HepG2 (cell line): ENCODE measurements at regions not wholly inside any gene's neighbourhood (a gene's known extent, or its start where the extent isn't known, plus 50 kb on each side); places are given as distances from the start of the nearest gene placed in this dataset.

Experiments
- ATAC-seq: fragments of 200-7000 bp; cut with Tn5 transposase; 3 replicates; pipeline ENCODE4 v1.9.1; 2020; ENCODE audit warnings: mild to moderate bottlenecking, moderate library complexity
- BruUV-seq: library from RNA; stranded (reverse); fragments of 400-500 nt; replicated peaks from 2 replicates; lab custom pipeline; 2021; lab: Mats Ljungman, UMichigan
- CTCF ChIA-PET: fragments of 300-600 bp; formaldehyde crosslinking; extraction: SDS; loops from one replicate; lab custom pipeline; 2021; ENCODE audit warnings: low total read pairs, inconsistent platforms, low intra/inter-chr PET ratio; lab: Yijun Ruan, JAX
- POLR2A ChIA-PET: fragments of 350-600 bp; sonication (Branson Sonifier 250); formaldehyde crosslinking; loops from one replicate; lab custom pipeline; 2020; ENCODE audit warnings: antibody characterized with exemption, inconsistent platforms; lab: Yijun Ruan, JAX
- DNase-seq: peaks from one replicate; pipeline ENCODE4 v3.0.0-alpha.2; 2015; ENCODE audit warnings: low spot score
- FAIRE-seq: peaks from 3 replicates; lab custom pipeline; 2011; peaks lifted over from hg19 to GRCh38; lab: Jason Lieb, UNC
- H2AFZ ChIP-seq: one replicate; pipeline ENCODE4 v1.6.1; 2011; ENCODE audit warnings: low read length, inconsistent platforms
- H3K27ac ChIP-seq: fragments of 300-600 bp; 3 replicates; pipeline ENCODE4 v1.8.0; 2011; ENCODE audit warnings: mixed run types, mild to moderate bottlenecking, mixed read lengths, low read length, inconsistent platforms; ENCODE audit not compliant: insufficient read depth; ENCODE audit errors: extremely low read length
- H3K27me3 ChIP-seq, 2 experiments: fragments of 200-600 bp in 1 of 2; 2 replicates in 1 of 2; 3 replicates in 1 of 2; pipeline versions ENCODE4 v1.6.0 to v1.8.0; 2011; ENCODE audit warnings: low read length in 2 of 2, mild to moderate bottlenecking in 2 of 2, moderate library complexity in 2 of 2, inconsistent platforms in 1 of 2; ENCODE audit not compliant: insufficient read depth in 2 of 2, control insufficient read depth in 1 of 2
- H3K36me3 ChIP-seq, 2 experiments: fragments of 200-600 bp in 1 of 2; replicated peaks in 1 of 2; 2 replicates in 1 of 2; 3 replicates in 1 of 2; pipeline versions ENCODE4 v1.5.1 to v1.8.0; 2011; ENCODE audit warnings: low read length in 2 of 2, inconsistent platforms in 1 of 2; ENCODE audit not compliant: insufficient read depth in 2 of 2, control insufficient read depth in 1 of 2
- H3K4me1 ChIP-seq: 2 replicates; pipeline ENCODE4 v1.5.1; 2012; ENCODE audit warnings: low read length, inconsistent platforms; ENCODE audit not compliant: insufficient read depth
- H3K4me2 ChIP-seq: 2 replicates; pipeline ENCODE4 v1.6.0; 2011; ENCODE audit warnings: low read depth, low read length, inconsistent platforms
- H3K4me3 ChIP-seq, 3 experiments: fragments of 200-600 bp in 1 of 3; sonication (generic), shearing (Covaris generic) in 1 of 3; replicated peaks in 1 of 3; 2 replicates each; pipeline ENCODE4 v1.5.1; 2011 to 2016; ENCODE audit warnings: low read length in 3 of 3, inconsistent platforms in 2 of 3, low read depth in 2 of 3, mild to moderate bottlenecking in 2 of 3, control low read depth in 1 of 3, mixed read lengths in 1 of 3; ENCODE audit not compliant: insufficient read depth in 1 of 3
- H3K79me2 ChIP-seq: one replicate; pipeline ENCODE4 v1.6.1; 2011; ENCODE audit warnings: low read length, inconsistent platforms; ENCODE audit not compliant: insufficient read depth
- H3K9ac ChIP-seq: 2 replicates; pipeline ENCODE4 v1.6.0; 2011; ENCODE audit warnings: mild to moderate bottlenecking, low read depth, low read length, inconsistent platforms; ENCODE audit not compliant: insufficient read depth
- H3K9me3 ChIP-seq: 2 replicates; pipeline ENCODE4 v1.5.1; 2012; ENCODE audit warnings: mild to moderate bottlenecking, low read length
- H4K20me1 ChIP-seq: 2 replicates; pipeline ENCODE4 v1.6.0; 2011; ENCODE audit warnings: inconsistent platforms, mild to moderate bottlenecking, low read length, moderate library complexity; ENCODE audit not compliant: insufficient read depth
- HMGXB4 ChIP-seq, 2 experiments: sonication (generic) in 1 of 2; formaldehyde crosslinking in 1 of 2; IDR thresholded peaks; 2 replicates each; pipeline versions ENCODE4 v1.4.0 to v1.6.1; 2018 to 2020; ENCODE audit warnings: missing genetic modification reagents in 2 of 2, borderline replicate concordance in 1 of 2, low read depth in 1 of 2, mild to moderate bottlenecking in 1 of 2, missing biosample characterization in 1 of 2
- MAFK ChIP-seq, 2 experiments: IDR thresholded peaks in 1 of 2; conservative IDR thresholded peaks in 1 of 2; 2 replicates each; pipeline ENCODE4 v1.6.1; 2011; ENCODE audit warnings: improper control_type of control experiment in 2 of 2, low read length in 2 of 2
- PITX1 ChIP-seq: sonication (generic); formaldehyde crosslinking; IDR thresholded peaks from 2 replicates; pipeline ENCODE4 v1.5.1; 2020; ENCODE audit warnings: mild to moderate bottlenecking, missing genetic modification reagents
- PRDM10 ChIP-seq: sonication (generic); formaldehyde crosslinking; IDR thresholded peaks from 2 replicates; pipeline ENCODE4 v1.4.0; 2020; ENCODE audit warnings: low read depth, missing genetic modification reagents
- SAFB2 ChIP-seq: sonication (generic); formaldehyde crosslinking; IDR thresholded peaks from 2 replicates; pipeline ENCODE4 v1.5.1; 2020; ENCODE audit warnings: missing genetic modification reagents, low read depth, mild to moderate bottlenecking, borderline replicate concordance
- ZNF800 ChIP-seq: sonication (generic); formaldehyde crosslinking; IDR thresholded peaks from 2 replicates; pipeline ENCODE4 v1.4.0; 2020; ENCODE audit warnings: missing genetic modification reagents
- WGBS: methylation state at CpG from one replicate; pipeline ENCODE4 v1.1.6; 2017; ENCODE audit warnings: low lambda C conversion rate; 5-methylcytosine and 5-hydroxymethylcytosine counted together
- in situ Hi-C: cut with HindIII; loops from 2 replicates; pipeline ENCODE4 v1.10.0; 2017; ENCODE audit warnings: low pct_unique_long_range_greater_than_20kb; ENCODE audit not compliant: extremely low pct_ligation_motif_present
- intact Hi-C: fragments of 100-400 bp; cut with micrococcal nuclease; formaldehyde crosslinking; loops from one replicate; pipeline ENCODE4 v1.10.0; 2022; ENCODE audit not compliant: unreplicated experiment

GRCh38 chr3:152617609-152618008 lies 217.3 kb upstream of the P2RY1 start:
- intact Hi-C loops, result no loop called here
- no TSS peak for BruUV-seq

GRCh38 chr3:152618529-152618928 lies 216.4 kb upstream of the P2RY1 start:
- BruUV-seq, result no TSS peak

More at GRCh38 chr3:152617609-152618008, 217.3 kb upstream of the P2RY1 start:
- Histone ChIP-seq H3K79me2 (no peaks in the 10 kb centered on the region), H3K4me2 (no peak overlapping the region), H3K4me1 (no peaks in the 10 kb centered on the region), H3K9ac (no peak overlapping the region), H3K27me3 (no peaks in the 10 kb centered on the region; a peak in 1 of 5 replicates), H2AFZ (no peak overlapping the region), H4K20me1 (no peaks in the 10 kb centered on the region), H3K4me3 (no peak overlapping the region), H3K36me3 (no peaks in the 10 kb centered on the region), H3K9me3 (no peaks in the 10 kb centered on the region), H3K27ac (no peak overlapping the region)
- DNase-seq, result no peak
- no peak for FAIRE-seq
- ChIA-PET POLR2A (no interaction called here), CTCF (no interaction called here)
- no peak for ATAC-seq
- peak in 1 of 2 experiments; percentile 32; a peak in 1 of 4 replicates for TF ChIP-seq MAFK (conservative IDR thresholded peaks at IDR 0.05 in 1 of 2, IDR thresholded peaks at IDR 0.05 in 1 of 2; ENCODE audit: low read length in 2 of 2)
- TF ChIP-seq SAFB2 (CRISPR knock-in tag), result no peak
- no peak for TF ChIP-seq HMGXB4 (CRISPR knock-in tag; IDR thresholded peaks at IDR 0.05; ENCODE audit: borderline replicate concordance in 1 of 2, low read depth in 1 of 2)
- in situ Hi-C loops, result no loop called here

More at GRCh38 chr3:152618529-152618928, 216.4 kb upstream of the P2RY1 start:
- Histone ChIP-seq H3K9me3 (no peaks in the 10 kb centered on the region), H3K79me2 (no peaks in the 10 kb centered on the region), H4K20me1 (no peaks in the 10 kb centered on the region), H3K4me1 (no peaks in the 10 kb centered on the region), H3K4me2 (no peak overlapping the region), H3K27me3 (no peaks in the 10 kb centered on the region; a peak in 1 of 5 replicates), H3K9ac (no peak overlapping the region), H3K27ac (no peak overlapping the region), H2AFZ (no peak overlapping the region), H3K36me3 (no peaks in the 10 kb centered on the region), H3K4me3 (no peak overlapping the region)
- ATAC-seq, result no peak
- WGBS, result 28% methylated on average over 1 of the region's 1 CpG
- intact Hi-C loops, result no loop called here
- in situ Hi-C loops, result no loop called here
- TF ChIP-seq PRDM10 (no peak), MAFK (conservative IDR thresholded peaks at IDR 0.05 in 1 of 2, IDR thresholded peaks at IDR 0.05 in 1 of 2; ENCODE audit: low read length in 2 of 2) (no peak), ZNF800 (CRISPR knock-in tag) (no peak), PITX1 (CRISPR knock-in tag) (no peak)
- CTCF ChIA-PET, result no interaction called here
- POLR2A ChIA-PET, result no interaction called here
- DNase-seq, result no peak
- FAIRE-seq, result no peak
